Activated CD8-positive, alpha-beta T cell treated with anti-CD3 and anti-CD28 coated beads, Interleukin-2, amount 10 ng/mL, durations not matched to agents 7 days and 5 days (primary cell): ENCODE measurements at regions not wholly inside any gene's neighbourhood (a gene's known extent, or its start where the extent isn't known, plus 50 kb on each side); places are given as distances from the start of the nearest gene placed in this dataset.

Experiments used
- ATAC-seq: fragments of 150-1000 bp; cut with Tn5 transposase; one replicate; pipeline ENCODE4 v1.10.0; 2021; ENCODE audit warnings: moderate library complexity
- CTCF ChIA-PET: fragments of 350-600 bp; sonication (Branson Sonifier 250); formaldehyde crosslinking; loops from one replicate; lab custom pipeline; 2021; ENCODE audit warnings: antibody characterized with exemption; lab: Charles Lee
- POLR2A ChIA-PET: fragments of 350-600 bp; sonication (Branson Sonifier 250); formaldehyde crosslinking; loops from one replicate; lab custom pipeline; 2021; ENCODE audit warnings: antibody characterized with exemption; lab: Charles Lee
- DNase-seq: peaks from one replicate; pipeline ENCODE4 v3.0.0-alpha.2; 2020
- H3K27ac Mint-ChIP-seq: one replicate; pipeline ENCODE4 v1.8.0; 2021; ENCODE audit warnings: mild to moderate bottlenecking, mixed read lengths
- H3K27me3 Mint-ChIP-seq: one replicate; pipeline ENCODE4 v1.8.0; 2021; ENCODE audit warnings: low read depth, mixed read lengths
- H3K36me3 Mint-ChIP-seq: one replicate; pipeline ENCODE4 v1.8.0; 2021; ENCODE audit warnings: low read depth, mixed read lengths
- H3K4me1 Mint-ChIP-seq: one replicate; pipeline ENCODE4 v1.8.0; 2021; ENCODE audit warnings: low read depth, mixed read lengths
- H3K4me3 Mint-ChIP-seq: one replicate; pipeline ENCODE4 v1.8.0; 2021; ENCODE audit warnings: mild to moderate bottlenecking, mixed read lengths
- H3K9me3 Mint-ChIP-seq: one replicate; pipeline ENCODE4 v1.8.0; 2022; ENCODE audit warnings: mixed read lengths; ENCODE audit not compliant: insufficient read depth

GRCh38 chr14:22422238-22422637 is 166.8 kb downstream of the DAD1 start:
- DNase-seq (no peak), ATAC-seq (no peak)
- no peaks in the 10 kb centered on the region for H3K36me3 Mint-ChIP-seq
- no peaks in the 10 kb centered on the region for H3K4me1 Mint-ChIP-seq
- no peak overlapping the region for H3K27ac Mint-ChIP-seq
- no peaks in the 10 kb centered on the region for H3K9me3 Mint-ChIP-seq
- CTCF ChIA-PET, result no interaction called here
- POLR2A ChIA-PET, result no interaction called here
- H3K27me3 Mint-ChIP-seq, result no peaks in the 10 kb centered on the region
- no peak overlapping the region for H3K4me3 Mint-ChIP-seq

GRCh38 chr14:22420598-22421186 is 168.3 kb downstream of the DAD1 start:
- no peaks in the 10 kb centered on the region for H3K4me1 Mint-ChIP-seq
- no peaks in the 10 kb centered on the region for H3K36me3 Mint-ChIP-seq
- no peaks in the 10 kb centered on the region for H3K27me3 Mint-ChIP-seq
- no peak for DNase-seq
- POLR2A ChIA-PET, result no interaction called here
- no peak for ATAC-seq
- no peaks in the 10 kb centered on the region for H3K9me3 Mint-ChIP-seq
- H3K4me3 Mint-ChIP-seq, result no peak overlapping the region
- CTCF ChIA-PET, result no interaction called here
- no peak overlapping the region for H3K27ac Mint-ChIP-seq

- no peak overlapping the region for H3K27ac Mint-ChIP-seq
- no peaks in the 10 kb centered on the region for H3K27me3 Mint-ChIP-seq
- no peak overlapping the region for H3K4me3 Mint-ChIP-seq
- H3K9me3 Mint-ChIP-seq, result no peaks in the 10 kb centered on the region
- H3K4me1 Mint-ChIP-seq, result no peaks in the 10 kb centered on the region
- no peak for ATAC-seq
- H3K36me3 Mint-ChIP-seq, result no peaks in the 10 kb centered on the region
- ChIA-PET CTCF (no interaction called here), POLR2A (no interaction called here)
- no peak for DNase-seq
Observed at GRCh38 chr14:22419620-22420019, 169.4 kb downstream of the DAD1 start.

GRCh38 chr14:22418631-22419030 is 170.4 kb downstream of the DAD1 start:
- no peak for DNase-seq
- ChIA-PET CTCF (no interaction called here), POLR2A (no interaction called here)
- H3K27me3 Mint-ChIP-seq, result no peaks in the 10 kb centered on the region
- ATAC-seq, result no peak
- H3K36me3 Mint-ChIP-seq, result no peaks in the 10 kb centered on the region
- no peak overlapping the region for H3K4me3 Mint-ChIP-seq
- no peaks in the 10 kb centered on the region for H3K4me1 Mint-ChIP-seq
- H3K27ac Mint-ChIP-seq, result no peak overlapping the region
- H3K9me3 Mint-ChIP-seq, result no peaks in the 10 kb centered on the region

- H3K4me1 Mint-ChIP-seq, result no peaks in the 10 kb centered on the region
- no peak overlapping the region for H3K27ac Mint-ChIP-seq
- no peak for ATAC-seq
- CTCF ChIA-PET, result no interaction called here
- DNase-seq, result no peak
- POLR2A ChIA-PET, result no interaction called here
- no peaks in the 10 kb centered on the region for H3K27me3 Mint-ChIP-seq
- no peaks in the 10 kb centered on the region for H3K9me3 Mint-ChIP-seq
- no peak overlapping the region for H3K4me3 Mint-ChIP-seq
- H3K36me3 Mint-ChIP-seq, result no peaks in the 10 kb centered on the region
Observed at GRCh38 chr14:22417914-22418313, 171.1 kb downstream of the DAD1 start.

- DNase-seq, result no peak
- POLR2A ChIA-PET, result no interaction called here
- Mint-ChIP-seq H3K4me1 (no peaks in the 10 kb centered on the region), H3K27me3 (no peaks in the 10 kb centered on the region), H3K27ac (no peak overlapping the region), H3K36me3 (no peaks in the 10 kb centered on the region), H3K4me3 (no peak overlapping the region), H3K9me3 (no peaks in the 10 kb centered on the region)
- no peak for ATAC-seq
- CTCF ChIA-PET, result no interaction called here
Observed at GRCh38 chr14:22416193-22416592, 172.8 kb downstream of the DAD1 start.

GRCh38 chr14:22415605-22415959 is 173.4 kb downstream of the DAD1 start:
- no peaks in the 10 kb centered on the region for H3K9me3 Mint-ChIP-seq
- ChIA-PET CTCF (no interaction called here), POLR2A (no interaction called here)
- no peak overlapping the region for H3K27ac Mint-ChIP-seq
- H3K36me3 Mint-ChIP-seq, result no peaks in the 10 kb centered on the region
- no peak overlapping the region for H3K4me3 Mint-ChIP-seq
- DNase-seq, result no peak
- ATAC-seq, result no peak
- no peaks in the 10 kb centered on the region for H3K27me3 Mint-ChIP-seq
- no peaks in the 10 kb centered on the region for H3K4me1 Mint-ChIP-seq

GRCh38 chr14:22414876-22415604 is 174.0 kb downstream of the DAD1 start:
- Mint-ChIP-seq H3K27me3 (no peaks in the 10 kb centered on the region), H3K4me3 (no peak overlapping the region), H3K27ac (no peak overlapping the region), H3K4me1 (no peaks in the 10 kb centered on the region), H3K36me3 (no peaks in the 10 kb centered on the region), H3K9me3 (no peaks in the 10 kb centered on the region)
- DNase-seq (no peak), ATAC-seq (no peak)
- ChIA-PET CTCF (no interaction called here), POLR2A (no interaction called here)

- no peak for DNase-seq
- H3K27me3 Mint-ChIP-seq, result no peaks in the 10 kb centered on the region
- no peaks in the 10 kb centered on the region for H3K36me3 Mint-ChIP-seq
- H3K9me3 Mint-ChIP-seq, result no peaks in the 10 kb centered on the region
- CTCF ChIA-PET, result no interaction called here
- POLR2A ChIA-PET, result no interaction called here
- no peak for ATAC-seq
- no peaks in the 10 kb centered on the region for H3K4me1 Mint-ChIP-seq
- H3K4me3 Mint-ChIP-seq, result no peak overlapping the region
- H3K27ac Mint-ChIP-seq, result no peak overlapping the region
Observed at GRCh38 chr14:22412926-22413411, 176.1 kb downstream of the DAD1 start.

- DNase-seq, result no peak
- no peaks in the 10 kb centered on the region for H3K27me3 Mint-ChIP-seq
- H3K36me3 Mint-ChIP-seq, result no peaks in the 10 kb centered on the region
- H3K4me1 Mint-ChIP-seq, result no peaks in the 10 kb centered on the region
- CTCF ChIA-PET, result no interaction called here
- POLR2A ChIA-PET, result no interaction called here
- H3K27ac Mint-ChIP-seq, result no peak overlapping the region
- ATAC-seq, result no peak
- H3K4me3 Mint-ChIP-seq, result no peak overlapping the region
- no peaks in the 10 kb centered on the region for H3K9me3 Mint-ChIP-seq
Observed at GRCh38 chr14:22411398-22412055, 177.5 kb downstream of the DAD1 start.

- ATAC-seq (no peak), DNase-seq (no peak)
- Mint-ChIP-seq H3K4me3 (no peak overlapping the region), H3K27ac (no peak overlapping the region), H3K4me1 (no peaks in the 10 kb centered on the region), H3K9me3 (no peaks in the 10 kb centered on the region), H3K36me3 (no peaks in the 10 kb centered on the region), H3K27me3 (no peaks in the 10 kb centered on the region)
- POLR2A ChIA-PET, result no interaction called here
- CTCF ChIA-PET, result no interaction called here
Observed at GRCh38 chr14:22410497-22410896, 178.5 kb downstream of the DAD1 start.

GRCh38 chr14:22409006-22409405 is 180.0 kb downstream of the DAD1 start:
- Mint-ChIP-seq H3K27ac (no peak overlapping the region), H3K36me3 (no peaks in the 10 kb centered on the region), H3K4me1 (no peaks in the 10 kb centered on the region), H3K9me3 (no peaks in the 10 kb centered on the region), H3K27me3 (no peaks in the 10 kb centered on the region), H3K4me3 (no peak overlapping the region)
- ChIA-PET CTCF (no interaction called here), POLR2A (no interaction called here)
- ATAC-seq, result no peak
- DNase-seq, result no peak
